ENCODE measurements at regions not wholly inside any gene's neighbourhood (a gene's known extent, or its start where the extent isn't known, plus 50 kb on each side); places are given as distances from the start of the nearest gene placed in this dataset.

DNA sequence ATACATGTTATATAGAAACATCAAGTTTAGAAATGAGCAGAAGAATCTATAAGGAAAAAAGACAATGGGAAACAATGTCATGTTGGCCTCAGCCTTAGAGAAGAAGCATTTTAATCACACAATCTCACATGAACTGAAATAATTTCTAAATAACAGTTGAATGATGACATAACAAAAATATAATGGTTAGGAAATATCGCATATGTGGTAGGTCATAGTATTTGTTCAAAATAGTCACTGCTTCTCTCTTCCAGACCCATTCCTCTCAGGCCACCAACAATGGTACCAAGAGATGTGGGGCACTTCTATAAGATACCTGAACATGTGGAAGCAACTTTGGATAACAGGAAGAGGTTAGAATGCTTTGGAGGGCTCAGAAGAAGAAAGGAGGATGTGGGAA lies 195.7 kb upstream of the PDZRN3 start:
- Histone ChIP-seq H3K27me3 (ENCODE audit: insufficient read depth, low read length) (no peaks in the 10 kb centered on the region), H3K9me2 (ENCODE audit: low read depth, low read length) (no peaks in the 10 kb centered on the region), H3K4me1 (ENCODE audit: insufficient read depth, low read length, severe bottlenecking) (no peaks in the 10 kb centered on the region), H3K36me3 (ENCODE audit: insufficient read depth, low read length) (no peaks in the 10 kb centered on the region), H2AFZ (ENCODE audit: low read length) (no peak overlapping the region), H3F3A (ENCODE audit: insufficient read depth, low read length) (no peaks in the 10 kb centered on the region), H3K79me2 (ENCODE audit: insufficient read depth, low read length) (no peaks in the 10 kb centered on the region), H4K20me1 (ENCODE audit: insufficient read depth, low read length) (no peaks in the 10 kb centered on the region), H3K4me2 (ENCODE audit: low read length) (no peak overlapping the region), H3K9ac (ENCODE audit: low read length) (no peak overlapping the region), H3K4me3 (ENCODE audit: low read depth, low read length, poor library complexity, severe bottlenecking) (no peak overlapping the region), H3K9me3 (ENCODE audit: low read length) (no peaks in the 10 kb centered on the region), H3K27ac (ENCODE audit: low read depth, low read length, poor library complexity, severe bottlenecking) (no peak overlapping the region)
- no peak for TF ChIP-seq CTCF (IDR thresholded peaks at IDR 0.05; ENCODE audit: low read length)
- TF ChIP-seq EZH2 (IDR thresholded peaks at IDR 0.05; ENCODE audit: borderline replicate concordance, low read length) = no peak

- Histone ChIP-seq H3K4me2 (ENCODE audit: low read length) (no peak overlapping the region), H3K9ac (ENCODE audit: low read length) (no peak overlapping the region), H3K4me3 (ENCODE audit: low read depth, low read length, poor library complexity, severe bottlenecking) (no peak overlapping the region), H3K79me2 (ENCODE audit: insufficient read depth, low read length) (no peaks in the 10 kb centered on the region), H3F3A (ENCODE audit: insufficient read depth, low read length) (no peaks in the 10 kb centered on the region), H3K27me3 (ENCODE audit: insufficient read depth, low read length) (no peaks in the 10 kb centered on the region), H4K20me1 (ENCODE audit: insufficient read depth, low read length) (no peaks in the 10 kb centered on the region), H3K27ac (ENCODE audit: low read depth, low read length, poor library complexity, severe bottlenecking) (no peak overlapping the region), H3K4me1 (ENCODE audit: insufficient read depth, low read length, severe bottlenecking) (no peaks in the 10 kb centered on the region), H3K36me3 (ENCODE audit: insufficient read depth, low read length) (no peaks in the 10 kb centered on the region), H2AFZ (ENCODE audit: low read length) (no peak overlapping the region), H3K9me2 (ENCODE audit: low read depth, low read length) (no peaks in the 10 kb centered on the region), H3K9me3 (ENCODE audit: low read length) (no peaks in the 10 kb centered on the region)
- TF ChIP-seq CTCF (IDR thresholded peaks at IDR 0.05; ENCODE audit: low read length) = no peak
- TF ChIP-seq EZH2 (IDR thresholded peaks at IDR 0.05; ENCODE audit: borderline replicate concordance, low read length) = no peak
Observed at GRCh38 chr3:73815966-73816365, 191.2 kb upstream of the PDZRN3 start.

- TF ChIP-seq EZH2 (IDR thresholded peaks at IDR 0.05; ENCODE audit: borderline replicate concordance, low read length) = no peak
- no peak for TF ChIP-seq CTCF (IDR thresholded peaks at IDR 0.05; ENCODE audit: low read length)
- Histone ChIP-seq H3K79me2 (ENCODE audit: insufficient read depth, low read length) (no peaks in the 10 kb centered on the region), H3K4me2 (ENCODE audit: low read length) (no peak overlapping the region), H3K4me1 (ENCODE audit: insufficient read depth, low read length, severe bottlenecking) (no peaks in the 10 kb centered on the region), H3K36me3 (ENCODE audit: insufficient read depth, low read length) (no peaks in the 10 kb centered on the region), H3K9ac (ENCODE audit: low read length) (no peak overlapping the region), H3K27me3 (ENCODE audit: insufficient read depth, low read length) (no peaks in the 10 kb centered on the region), H3K27ac (ENCODE audit: low read depth, low read length, poor library complexity, severe bottlenecking) (no peak overlapping the region), H3K4me3 (ENCODE audit: low read depth, low read length, poor library complexity, severe bottlenecking) (no peak overlapping the region), H4K20me1 (ENCODE audit: insufficient read depth, low read length) (no peaks in the 10 kb centered on the region), H2AFZ (ENCODE audit: low read length) (no peak overlapping the region), H3K9me2 (ENCODE audit: low read depth, low read length) (no peaks in the 10 kb centered on the region), H3F3A (ENCODE audit: insufficient read depth, low read length) (no peaks in the 10 kb centered on the region), H3K9me3 (ENCODE audit: low read length) (no peaks in the 10 kb centered on the region)
Observed at GRCh38 chr3:73813692-73814292, 189.1 kb upstream of the PDZRN3 start.
